ENCODE measurements at regions not wholly inside any gene's neighbourhood (a gene's known extent, or its start where the extent isn't known, plus 50 kb on each side); places are given as distances from the start of the nearest gene placed in this dataset.

- no peaks in the 10 kb centered on the region for H3K4me1 ChIP-seq (ENCODE audit: control insufficient read depth, insufficient read depth, low read length)
- no peaks in the 10 kb centered on the region for H3K36me3 ChIP-seq (ENCODE audit: control insufficient read depth in 2 of 2, insufficient read depth in 2 of 2, low read length in 2 of 2)
- H3K27ac ChIP-seq (ENCODE audit: low read length), result no peak overlapping the region
- H3K4me3 ChIP-seq (ENCODE audit: low read length in 2 of 2), result no peak overlapping the region
- no peaks in the 10 kb centered on the region for H3K9me3 ChIP-seq (ENCODE audit: control insufficient read depth in 2 of 2, low read length in 2 of 2)
- no peak overlapping the region for H3K9ac ChIP-seq (ENCODE audit: low read length in 2 of 2)
- peaks cover 3 to 10% of the 10 kb centered on the region in 2 donors for H3K27me3 ChIP-seq (ENCODE audit: control insufficient read depth in 1 of 2, insufficient read depth in 2 of 2, low read length in 2 of 2)
Measured at GRCh38 chr22:19574247-19574646, 50.0 kb upstream of the CLDN5 start.

- Histone ChIP-seq H3K36me3 (ENCODE audit: control insufficient read depth in 2 of 2, insufficient read depth in 2 of 2, low read length in 2 of 2) (no peaks in the 10 kb centered on the region), H3K27ac (ENCODE audit: low read length) (no peak overlapping the region)
Measured at GRCh38 chr22:19576460-19577421, 52.5 kb upstream of the CLDN5 start.

GRCh38 chr22:19577422-19577966, 53.3 kb upstream of the CLDN5 start:
- Histone ChIP-seq H3K36me3 (ENCODE audit: control insufficient read depth in 2 of 2, insufficient read depth in 2 of 2, low read length in 2 of 2) (no peaks in the 10 kb centered on the region), H3K4me1 (ENCODE audit: control insufficient read depth, insufficient read depth, low read length) (no peaks in the 10 kb centered on the region), H3K27me3 (ENCODE audit: control insufficient read depth in 1 of 2, insufficient read depth in 2 of 2, low read length in 2 of 2) (peaks cover 3 to 8% of the 10 kb centered on the region in 2 donors), H3K9ac (ENCODE audit: low read length in 2 of 2) (no peak overlapping the region), H3K9me3 (ENCODE audit: control insufficient read depth in 2 of 2, low read length in 2 of 2) (no peaks in the 10 kb centered on the region), H3K4me3 (ENCODE audit: low read length in 2 of 2) (no peak overlapping the region), H3K27ac (ENCODE audit: low read length) (no peak overlapping the region)

More at GRCh38 chr22:19576460-19577421, 52.5 kb upstream of the CLDN5 start:
- H3K9ac ChIP-seq (ENCODE audit: low read length in 2 of 2), result no peak overlapping the region
- H3K9me3 ChIP-seq (ENCODE audit: control insufficient read depth in 2 of 2, low read length in 2 of 2), result no peaks in the 10 kb centered on the region
- H3K4me1 ChIP-seq (ENCODE audit: control insufficient read depth, insufficient read depth, low read length), result no peaks in the 10 kb centered on the region
- peaks cover 3 to 10% of the 10 kb centered on the region in 2 donors for H3K27me3 ChIP-seq (ENCODE audit: control insufficient read depth in 1 of 2, insufficient read depth in 2 of 2, low read length in 2 of 2)
- no peak overlapping the region for H3K4me3 ChIP-seq (ENCODE audit: low read length in 2 of 2)

GRCh38 chr22:19578180-19579004, 54.2 kb upstream of the CLDN5 start:
- Histone ChIP-seq H3K36me3 (ENCODE audit: control insufficient read depth in 2 of 2, insufficient read depth in 2 of 2, low read length in 2 of 2) (no peaks in the 10 kb centered on the region), H3K9me3 (ENCODE audit: control insufficient read depth in 2 of 2, low read length in 2 of 2) (no peaks in the 10 kb centered on the region), H3K27ac (ENCODE audit: low read length) (no peak overlapping the region), H3K9ac (ENCODE audit: low read length in 2 of 2) (no peak overlapping the region), H3K27me3 (ENCODE audit: control insufficient read depth in 1 of 2, insufficient read depth in 2 of 2, low read length in 2 of 2) (peaks cover 3 to 8% of the 10 kb centered on the region in 2 donors), H3K4me1 (ENCODE audit: control insufficient read depth, insufficient read depth, low read length) (no peaks in the 10 kb centered on the region), H3K4me3 (ENCODE audit: low read length in 2 of 2) (no peak overlapping the region)

GRCh38 chr22:19579115-19579811, 55.1 kb upstream of the CLDN5 start:
- Histone ChIP-seq H3K27me3 (ENCODE audit: control insufficient read depth in 1 of 2, insufficient read depth in 2 of 2, low read length in 2 of 2) (peaks cover 3 to 8% of the 10 kb centered on the region in 2 donors), H3K9ac (ENCODE audit: low read length in 2 of 2) (no peak overlapping the region), H3K9me3 (ENCODE audit: control insufficient read depth in 2 of 2, low read length in 2 of 2) (no peaks in the 10 kb centered on the region), H3K36me3 (ENCODE audit: control insufficient read depth in 2 of 2, insufficient read depth in 2 of 2, low read length in 2 of 2) (no peaks in the 10 kb centered on the region), H3K4me3 (ENCODE audit: low read length in 2 of 2) (no peak overlapping the region), H3K27ac (ENCODE audit: low read length) (no peak overlapping the region), H3K4me1 (ENCODE audit: control insufficient read depth, insufficient read depth, low read length) (no peaks in the 10 kb centered on the region)

- H3K36me3 ChIP-seq (ENCODE audit: control insufficient read depth in 2 of 2, insufficient read depth in 2 of 2, low read length in 2 of 2), result no peaks in the 10 kb centered on the region
- no peak overlapping the region for H3K9ac ChIP-seq (ENCODE audit: low read length in 2 of 2)
- no peak overlapping the region for H3K27ac ChIP-seq (ENCODE audit: low read length)
- peaks cover 3 to 8% of the 10 kb centered on the region in 2 donors for H3K27me3 ChIP-seq (ENCODE audit: control insufficient read depth in 1 of 2, insufficient read depth in 2 of 2, low read length in 2 of 2)
- no peaks in the 10 kb centered on the region for H3K4me1 ChIP-seq (ENCODE audit: control insufficient read depth, insufficient read depth, low read length)
- H3K9me3 ChIP-seq (ENCODE audit: control insufficient read depth in 2 of 2, low read length in 2 of 2), result no peaks in the 10 kb centered on the region
- no peak overlapping the region for H3K4me3 ChIP-seq (ENCODE audit: low read length in 2 of 2)
Measured at GRCh38 chr22:19579880-19580279, 55.7 kb upstream of the CLDN5 start.

- no peaks in the 10 kb centered on the region for H3K4me1 ChIP-seq (ENCODE audit: control insufficient read depth, insufficient read depth, low read length)
- H3K9me3 ChIP-seq (ENCODE audit: control insufficient read depth in 2 of 2, low read length in 2 of 2), result no peaks in the 10 kb centered on the region
- no peak overlapping the region for H3K4me3 ChIP-seq (ENCODE audit: low read length in 2 of 2)
- no peaks in the 10 kb centered on the region for H3K36me3 ChIP-seq (ENCODE audit: control insufficient read depth in 2 of 2, insufficient read depth in 2 of 2, low read length in 2 of 2)
- no peak overlapping the region for H3K27ac ChIP-seq (ENCODE audit: low read length)
- H3K9ac ChIP-seq (ENCODE audit: low read length in 2 of 2), result no peak overlapping the region
- H3K27me3 ChIP-seq (ENCODE audit: control insufficient read depth in 1 of 2, insufficient read depth in 2 of 2, low read length in 2 of 2), result peaks cover 3 to 8% of the 10 kb centered on the region in 2 donors
Measured at GRCh38 chr22:19580291-19580890, 56.2 kb upstream of the CLDN5 start.

- Histone ChIP-seq H3K9me3 (ENCODE audit: control insufficient read depth in 2 of 2, low read length in 2 of 2) (no peaks in the 10 kb centered on the region), H3K4me1 (ENCODE audit: control insufficient read depth, insufficient read depth, low read length) (no peaks in the 10 kb centered on the region), H3K9ac (ENCODE audit: low read length in 2 of 2) (no peak overlapping the region), H3K27me3 (ENCODE audit: control insufficient read depth in 1 of 2, insufficient read depth in 2 of 2, low read length in 2 of 2) (peaks cover 3 to 8% of the 10 kb centered on the region in 2 donors), H3K27ac (ENCODE audit: low read length) (no peak overlapping the region), H3K4me3 (ENCODE audit: low read length in 2 of 2) (no peak overlapping the region), H3K36me3 (ENCODE audit: control insufficient read depth in 2 of 2, insufficient read depth in 2 of 2, low read length in 2 of 2) (no peaks in the 10 kb centered on the region)
Measured at GRCh38 chr22:19582033-19582693, 58.0 kb upstream of the CLDN5 start.

GRCh38 chr22:19586922-19587684, 62.9 kb upstream of the CLDN5 start:
- Histone ChIP-seq H3K9ac (ENCODE audit: low read length in 2 of 2) (no peak overlapping the region), H3K27ac (ENCODE audit: low read length) (no peak overlapping the region), H3K4me3 (ENCODE audit: low read length in 2 of 2) (no peak overlapping the region), H3K9me3 (ENCODE audit: control insufficient read depth in 2 of 2, low read length in 2 of 2) (no peaks in the 10 kb centered on the region), H3K4me1 (ENCODE audit: control insufficient read depth, insufficient read depth, low read length) (no peaks in the 10 kb centered on the region), H3K27me3 (ENCODE audit: control insufficient read depth in 1 of 2, insufficient read depth in 2 of 2, low read length in 2 of 2) (no peaks in the 10 kb centered on the region), H3K36me3 (ENCODE audit: control insufficient read depth in 2 of 2, insufficient read depth in 2 of 2, low read length in 2 of 2) (no peaks in the 10 kb centered on the region)
